ENCODE measurements at regions not wholly inside any gene's neighbourhood (a gene's known extent, or its start where the extent isn't known, plus 50 kb on each side); places are given as distances from the start of the nearest gene placed in this dataset.

- H3K4me3 ChIP-seq: no peak overlapping the region
- TF ChIP-seq EP300 (IDR thresholded peaks at IDR 0.05) (no peak), CTCF (IDR thresholded peaks at IDR 0.05) (no peak), POLR2A (IDR thresholded peaks at IDR 0.05) (no peak), POLR2AphosphoS5 (IDR thresholded peaks at IDR 0.05) (no peak)
- ATAC-seq (ENCODE audit: low FRiP score in 2 of 2) (no peak), DNase-seq (no peak)
- peaks cover 0 to 8% (median 2%) of the 10 kb centered on the region in 4 donors for H3K4me1 ChIP-seq
- H3K9me3 ChIP-seq: no peaks in the 10 kb centered on the region
- peak overlapping the region in 1 of 4 donors; percentile 20 for H3K27ac ChIP-seq
- H3K27me3 ChIP-seq: no peaks in the 10 kb centered on the region
- 71 to 78% methylated on average over 6 of the region's 6 CpGs for WGBS, 2 donors
- H3K36me3 ChIP-seq: no peaks in the 10 kb centered on the region
These were observed 76.1 kb upstream of the ATXN1 start for GRCh38 chr6:16837217-16837972.

DNA sequence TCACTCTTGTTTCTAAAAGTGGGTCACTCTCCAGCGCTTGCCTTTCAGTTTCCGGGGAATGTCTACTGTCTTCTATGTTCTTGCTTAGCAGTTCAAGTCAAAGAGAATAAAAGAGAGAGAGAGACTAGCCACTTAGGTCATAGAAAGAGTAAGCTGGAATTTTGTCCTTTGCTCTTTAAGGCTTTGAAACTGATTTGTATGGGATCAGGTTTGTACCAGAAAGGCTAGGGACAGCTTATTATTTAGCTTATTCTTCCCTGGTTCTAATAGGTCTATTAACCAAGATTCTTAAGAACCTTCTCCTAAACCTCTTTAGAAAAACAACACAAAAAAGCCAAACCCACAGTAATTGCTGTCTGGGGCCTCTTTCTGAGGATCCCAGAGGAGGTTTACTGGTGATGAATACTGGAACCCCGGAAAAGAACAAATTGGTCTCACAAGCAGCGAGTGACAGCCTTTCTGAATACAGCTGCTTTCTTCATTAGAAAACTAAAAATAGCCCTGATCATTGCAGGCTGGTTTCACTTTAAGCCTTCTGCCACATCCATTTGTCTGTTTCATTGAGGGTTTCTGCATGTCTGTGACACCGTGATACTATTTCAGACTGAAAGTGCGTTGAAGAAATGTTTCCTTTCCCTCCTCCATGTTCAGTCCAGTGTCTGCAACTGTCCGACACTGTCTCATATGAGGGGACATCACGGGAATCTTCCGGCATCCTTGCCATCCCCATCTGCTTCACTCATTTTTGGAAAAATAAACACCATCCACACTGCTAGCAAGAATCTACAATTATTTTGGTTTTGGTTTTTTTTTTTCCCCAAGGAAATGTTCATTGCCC, 75.1 kb upstream of the ATXN1 start:
- no peaks in the 10 kb centered on the region for H3K36me3 ChIP-seq
- no peak for TF ChIP-seq CTCF (IDR thresholded peaks at IDR 0.05)
- TF ChIP-seq POLR2AphosphoS5 (IDR thresholded peaks at IDR 0.05): no peak
- TF ChIP-seq POLR2A (IDR thresholded peaks at IDR 0.05): no peak
- no peak for TF ChIP-seq EP300 (IDR thresholded peaks at IDR 0.05)
- H3K27ac ChIP-seq: peak overlapping the region in 3 of 4 donors; percentile 26 to 53 (median 47)
- H3K27me3 ChIP-seq: no peaks in the 10 kb centered on the region
- peaks cover 0 to 8% (median 2%) of the 10 kb centered on the region in 4 donors for H3K4me1 ChIP-seq
- peak in 1 of 2 donors; percentile 33 for ATAC-seq (ENCODE audit: low FRiP score in 2 of 2)
- DNase-seq: no peak
- no peaks in the 10 kb centered on the region for H3K9me3 ChIP-seq
- whole genome bisulfite sequencing, 2 donors: 58 to 59% methylated on average over 9 of the region's 9 CpGs
- peak overlapping the region in 3 of 4 donors; percentile 6 to 34 (median 29) for H3K4me3 ChIP-seq

DNA sequence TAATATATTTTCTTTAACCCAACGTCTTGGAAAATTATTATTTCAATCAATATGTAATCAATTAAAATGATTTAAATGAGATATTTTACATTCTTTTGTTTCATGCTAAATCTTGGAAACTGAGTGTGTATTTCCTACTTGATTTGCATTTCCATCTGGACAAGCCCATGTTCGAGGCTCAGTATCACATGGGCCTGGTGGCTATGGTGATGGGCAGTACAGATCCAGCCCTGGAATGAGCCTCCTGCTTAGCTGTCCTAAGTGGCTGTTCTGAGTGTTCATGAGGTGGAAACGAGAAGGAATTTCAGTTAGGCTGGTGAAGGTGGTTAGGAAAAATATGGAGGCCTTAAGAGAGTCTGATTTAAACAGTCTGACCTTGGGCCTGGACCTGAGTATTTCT, 73.0 kb upstream of the ATXN1 start:
- Histone ChIP-seq H3K4me3 (no peak overlapping the region), H3K9me3 (no peaks in the 10 kb centered on the region), H3K4me1 (peaks cover 0 to 8% (median 2%) of the 10 kb centered on the region in 4 donors), H3K27ac (no peak overlapping the region), H3K36me3 (no peaks in the 10 kb centered on the region), H3K27me3 (no peaks in the 10 kb centered on the region)
- ATAC-seq (ENCODE audit: low FRiP score in 2 of 2) (no peak), DNase-seq (no peak)
- no peak for TF ChIP-seq EP300 (IDR thresholded peaks at IDR 0.05)
- no peak for TF ChIP-seq CTCF (IDR thresholded peaks at IDR 0.05)
- WGBS, 2 donors: 79 to 84% methylated on average over 3 of the region's 3 CpGs

GRCh38 chr6:16832721-16833120, 71.5 kb upstream of the ATXN1 start:
- Histone ChIP-seq H3K27ac (no peak overlapping the region), H3K4me1 (peaks cover 0 to 8% (median 2%) of the 10 kb centered on the region in 4 donors), H3K9me3 (no peaks in the 10 kb centered on the region), H3K4me3 (no peak overlapping the region), H3K36me3 (no peaks in the 10 kb centered on the region), H3K27me3 (no peaks in the 10 kb centered on the region)
- no peak for TF ChIP-seq EP300 (IDR thresholded peaks at IDR 0.05)
- WGBS, 2 donors: 88% methylated on average over 6 of the region's 6 CpGs
- ATAC-seq (ENCODE audit: low FRiP score in 2 of 2): no peak
- no peak for DNase-seq

GRCh38 chr6:16832043-16832567, 70.8 kb upstream of the ATXN1 start:
- Histone ChIP-seq H3K27me3 (no peaks in the 10 kb centered on the region), H3K27ac (no peak overlapping the region), H3K36me3 (no peaks in the 10 kb centered on the region), H3K4me1 (peaks cover 0 to 8% (median 1%) of the 10 kb centered on the region in 4 donors), H3K9me3 (no peaks in the 10 kb centered on the region), H3K4me3 (no peak overlapping the region)
- DNase-seq: no peak
- 77 to 82% methylated on average over 5 of the region's 5 CpGs for WGBS, 2 donors
- TF ChIP-seq CTCF (IDR thresholded peaks at IDR 0.05) (no peak), POLR2AphosphoS5 (IDR thresholded peaks at IDR 0.05) (no peak), POLR2A (IDR thresholded peaks at IDR 0.05) (no peak), EP300 (IDR thresholded peaks at IDR 0.05) (no peak)
- ATAC-seq (ENCODE audit: low FRiP score in 2 of 2): peak in 1 of 2 donors; percentile 32

All from upper lobe of left lung (tissue), 6 donors.